Stimulated activated CD4-positive, alpha-beta T cell treated with anti-CD3 and anti-CD28 coated beads, Interleukin-1b, Interleukin-23, amount 100 ng/mL, for 4 hours (primary cell): ENCODE measurements at regions not wholly inside any gene's neighbourhood (a gene's known extent, or its start where the extent isn't known, plus 50 kb on each side); places are given as distances from the start of the nearest gene placed in this dataset.

Experiments
- DNase-seq, 2 donors: peaks; one replicate each; pipeline ENCODE4 v3.0.0-alpha.2; 2020; ENCODE audit warnings: low read depth in 2 of 2

- no peak for DNase-seq
Observed at GRCh38 chr5:68534131-68534940, 318.8 kb downstream of the PIK3R1 start.

- DNase-seq, result no peak
Observed at GRCh38 chr5:68534956-68535520, 319.5 kb downstream of the PIK3R1 start.

- no peak for DNase-seq
Observed at GRCh38 chr5:68538814-68539420, 323.4 kb downstream of the PIK3R1 start.

GRCh38 chr5:68540798-68541590 is 325.4 kb downstream of the PIK3R1 start:
- no peak for DNase-seq

GRCh38 chr5:68542207-68542606 is 326.7 kb downstream of the PIK3R1 start:
- no peak for DNase-seq

GRCh38 chr5:68543212-68543611 is 327.7 kb downstream of the PIK3R1 start:
- no peak for DNase-seq

GRCh38 chr5:68544091-68544647 is 328.6 kb downstream of the PIK3R1 start:
- no peak for DNase-seq

GRCh38 chr5:68544648-68545552 is 329.3 kb downstream of the PIK3R1 start:
- no peak for DNase-seq

- DNase-seq, result no peak
Observed at GRCh38 chr5:68545636-68546295, 330.2 kb downstream of the PIK3R1 start.

GRCh38 chr5:68547056-68547455 is 331.5 kb downstream of the PIK3R1 start:
- no peak for DNase-seq

GRCh38 chr5:68547622-68548021 is 332.1 kb downstream of the PIK3R1 start:
- no peak for DNase-seq

GRCh38 chr5:68548959-68549676 is 333.6 kb downstream of the PIK3R1 start:
- DNase-seq, result no peak

GRCh38 chr5:68550015-68550414 is 334.5 kb downstream of the PIK3R1 start:
- no peak for DNase-seq

- no peak for DNase-seq
Observed at GRCh38 chr5:68551436-68551835, 335.9 kb downstream of the PIK3R1 start.

- DNase-seq, result no peak
Observed at GRCh38 chr5:68554571-68555279, 339.2 kb downstream of the PIK3R1 start.

- DNase-seq, result no peak
Observed at GRCh38 chr5:68555907-68556681, 340.5 kb downstream of the PIK3R1 start.

- no peak for DNase-seq
Observed at GRCh38 chr5:68557162-68557936, 341.8 kb downstream of the PIK3R1 start.
